ENCODE measurements at regions not wholly inside any gene's neighbourhood (a gene's known extent, or its start where the extent isn't known, plus 50 kb on each side); places are given as distances from the start of the nearest gene placed in this dataset.

GRCh38 chr9:91102269-91102668 lies 259.4 kb downstream of the AUH start:
- DNase-seq: no peak

DNA sequence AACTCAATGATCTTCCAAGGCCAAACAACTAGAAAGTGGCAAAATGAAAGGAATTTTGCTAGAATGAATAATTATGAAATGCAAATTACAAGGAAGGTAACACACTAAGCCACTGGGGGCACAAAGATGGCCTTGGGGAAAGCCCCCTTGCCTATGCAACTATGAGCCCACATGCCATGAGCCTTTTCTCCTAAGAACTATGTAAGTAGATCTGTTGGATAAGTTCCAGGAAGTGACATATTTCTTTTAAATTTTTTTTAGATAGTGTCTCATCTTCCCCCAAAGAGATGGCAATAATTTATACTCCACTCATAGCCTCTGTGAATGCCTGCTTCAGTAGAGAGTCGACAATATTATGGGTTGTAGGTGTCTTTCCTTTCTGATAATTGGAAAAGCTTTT lies 257.8 kb downstream of the AUH start:
- no peak for DNase-seq

- DNase-seq: no peak
These were observed 255.2 kb downstream of the AUH start for GRCh38 chr9:91106415-91107081.

- DNase-seq: no peak
These were observed 250.5 kb downstream of the AUH start for GRCh38 chr9:91111226-91111625.

DNA sequence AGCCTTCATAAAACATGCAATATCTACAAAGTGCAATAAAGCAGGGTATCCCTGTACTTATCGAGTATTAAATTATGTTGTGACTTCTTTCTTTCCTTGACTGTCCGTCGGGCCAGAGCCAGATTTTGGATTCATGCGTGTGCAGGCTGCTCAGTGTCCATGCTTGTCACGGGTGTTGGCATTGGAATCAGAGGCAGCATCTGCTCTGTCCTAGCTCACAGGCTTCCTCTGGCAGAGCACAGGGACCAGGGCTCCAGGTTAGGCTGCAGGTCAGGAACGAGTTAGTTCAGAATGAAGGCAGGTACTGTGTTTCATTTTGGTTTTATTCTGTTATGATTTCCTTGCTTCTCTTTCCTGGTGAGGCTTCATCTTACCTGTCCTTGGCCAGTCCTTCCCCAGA lies 249.8 kb downstream of the AUH start:
- DNase-seq: peak in 1 of 14 donors; percentile 79

DNA sequence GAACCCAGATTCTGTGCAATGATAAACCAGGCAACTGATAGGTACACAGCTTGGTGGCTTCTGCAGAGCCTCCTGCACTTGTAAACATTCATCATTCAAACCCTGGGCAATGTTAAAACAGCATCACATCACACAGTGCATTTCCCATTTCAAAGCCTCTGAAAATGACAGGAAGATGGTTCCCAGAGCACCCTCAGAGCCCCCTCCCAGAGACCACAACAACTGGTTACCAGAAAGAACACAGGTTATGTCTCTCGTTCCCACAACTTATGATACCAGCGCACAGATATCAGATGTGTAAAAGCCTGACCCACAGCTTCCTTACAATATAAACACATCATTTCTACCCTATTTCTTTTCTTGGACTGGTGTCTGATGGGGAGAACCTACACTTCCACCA lies 248.7 kb downstream of the AUH start:
- DNase-seq: no peak

DNA sequence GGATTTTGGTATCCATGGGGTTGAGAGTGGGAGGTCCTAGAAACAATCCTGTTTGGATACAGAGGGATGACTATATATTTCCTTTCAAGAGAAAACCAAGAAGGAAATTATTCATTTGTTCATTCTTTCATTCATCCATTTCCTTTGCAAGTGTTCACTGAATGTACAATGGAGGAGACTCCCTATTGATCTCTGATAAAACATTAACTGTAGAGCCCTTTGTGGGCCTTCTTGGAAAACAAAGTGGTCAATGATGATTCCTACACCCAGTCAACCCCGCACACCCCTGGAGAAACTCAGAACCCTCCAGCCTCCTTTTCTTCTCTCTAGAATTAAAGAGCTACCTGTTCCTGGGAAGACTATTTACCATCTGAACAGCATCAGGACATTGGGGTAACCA lies 247.3 kb downstream of the AUH start:
- no peak for DNase-seq

DNA sequence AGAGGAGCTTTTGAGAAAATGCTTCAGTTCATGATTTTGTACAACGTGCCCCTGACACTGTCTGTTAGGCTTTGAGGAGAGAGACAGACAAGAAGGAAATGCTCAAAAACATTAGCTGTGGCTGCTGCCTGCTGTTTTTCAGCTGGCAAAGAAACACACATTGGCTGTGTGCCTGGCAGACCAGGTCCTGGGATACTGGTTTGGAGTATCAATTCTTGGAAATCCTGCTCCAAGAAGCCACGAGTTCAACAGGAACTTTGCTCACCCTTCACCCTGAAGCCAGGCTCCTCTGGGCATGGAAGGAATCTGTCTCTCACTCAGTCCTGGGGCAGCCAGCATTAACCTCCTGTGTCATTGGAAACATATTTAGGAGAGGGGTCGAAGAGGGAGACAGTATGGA lies 245.5 kb downstream of the AUH start:
- peak in 1 of 14 donors; percentile 24 for DNase-seq

- no peak for DNase-seq
These were observed 245.0 kb downstream of the AUH start for GRCh38 chr9:91116711-91117110.

GRCh38 chr9:91117474-91117891 lies 244.2 kb downstream of the AUH start:
- peak in 1 of 14 donors; percentile 26 for DNase-seq

DNA sequence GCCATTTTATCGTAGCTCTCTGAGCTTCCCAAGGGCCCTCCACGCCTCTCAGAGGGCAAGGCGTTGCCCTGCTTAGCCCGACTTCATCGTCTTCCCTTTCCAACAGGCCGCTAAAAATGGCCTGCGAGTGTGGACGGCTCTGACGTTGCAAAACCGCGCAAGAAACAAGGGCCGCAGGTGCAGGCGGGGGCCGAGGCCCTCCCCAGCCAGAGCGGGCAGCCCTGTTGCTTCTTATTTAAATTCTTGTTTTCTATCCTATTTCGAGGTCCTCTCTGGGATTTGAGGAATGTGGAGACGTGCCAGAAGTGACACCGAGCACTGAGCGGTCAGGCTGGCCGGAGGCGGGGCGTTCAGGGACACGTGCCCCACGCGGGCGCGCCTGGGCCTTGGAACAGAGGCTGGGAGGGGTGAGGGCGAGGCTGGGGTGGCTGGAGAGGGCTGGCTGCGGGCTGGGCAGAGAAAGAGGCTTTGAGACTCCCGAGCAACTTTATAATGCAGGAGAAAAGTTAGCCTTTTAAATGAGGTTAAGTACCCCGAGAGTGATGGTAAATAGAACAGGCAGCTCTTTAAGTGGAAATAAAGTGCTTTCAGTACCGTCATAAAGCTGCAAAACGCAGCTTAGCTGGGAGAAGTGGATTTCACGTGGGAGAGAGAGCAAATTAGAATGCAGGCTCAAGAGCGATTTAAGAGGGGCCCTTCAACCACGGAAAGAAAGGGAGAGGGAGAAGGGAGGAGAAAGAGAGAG lies 243.6 kb downstream of the AUH start:
- DNase-seq: peak in 12 of 14 donors; percentile 16 to 76 (median 56)

DNA sequence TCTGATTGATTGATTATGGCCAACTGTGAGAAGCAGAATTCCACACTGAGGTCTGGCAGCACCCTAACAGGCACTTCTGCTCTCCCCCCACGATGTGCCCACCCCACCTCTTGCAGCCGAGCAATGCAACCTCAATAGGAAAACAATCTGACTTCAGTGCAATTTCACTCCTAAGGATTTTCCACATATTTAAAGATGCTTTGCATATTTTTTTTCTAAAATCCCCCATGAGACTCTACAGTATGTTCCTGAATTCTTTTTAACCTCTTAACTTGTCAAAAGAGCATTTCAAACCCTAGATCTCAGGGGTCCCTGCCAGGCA lies 243.1 kb downstream of the AUH start:
- DNase-seq: no peak

DNA sequence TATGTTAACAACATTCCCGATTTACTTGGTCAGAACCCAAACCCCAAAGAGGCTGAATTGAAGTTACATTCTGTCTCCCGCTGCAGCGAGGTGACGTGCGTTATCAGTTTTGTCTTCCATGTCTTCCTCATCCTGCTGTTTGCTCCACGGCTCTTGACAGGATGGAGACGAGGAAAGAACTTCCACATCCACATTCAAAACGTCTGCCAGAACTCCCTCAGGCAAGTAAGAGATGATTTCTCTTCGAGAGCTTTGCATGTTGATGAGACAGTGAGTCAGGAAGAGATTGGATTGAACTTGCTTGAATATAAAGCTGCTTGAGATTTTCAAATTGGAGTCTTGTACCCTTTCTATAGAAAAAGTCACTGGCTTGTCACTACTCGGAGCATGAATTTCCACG lies 242.6 kb downstream of the AUH start:
- no peak for DNase-seq

DNA sequence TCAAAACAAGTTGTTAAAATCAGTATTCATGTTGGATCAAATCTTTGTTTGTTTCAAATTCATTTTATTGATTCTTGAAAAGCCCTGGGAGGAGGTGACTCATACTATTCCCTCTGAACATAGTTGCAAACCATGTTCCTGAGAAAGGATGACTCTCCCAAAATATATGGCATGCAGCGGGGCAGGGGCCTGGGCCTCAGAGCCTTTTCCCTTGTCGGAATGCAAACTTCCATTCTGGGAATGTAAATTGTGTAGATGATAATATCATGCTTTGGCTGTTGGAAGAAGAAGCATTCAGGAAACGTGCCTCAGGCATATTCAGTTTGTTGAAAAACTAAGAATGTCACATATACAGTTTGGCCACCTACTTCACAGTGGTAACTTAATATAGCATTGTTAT lies 242.0 kb downstream of the AUH start:
- no peak for DNase-seq

GRCh38 chr9:91120200-91120599 lies 241.5 kb downstream of the AUH start:
- DNase-seq: no peak

DNA sequence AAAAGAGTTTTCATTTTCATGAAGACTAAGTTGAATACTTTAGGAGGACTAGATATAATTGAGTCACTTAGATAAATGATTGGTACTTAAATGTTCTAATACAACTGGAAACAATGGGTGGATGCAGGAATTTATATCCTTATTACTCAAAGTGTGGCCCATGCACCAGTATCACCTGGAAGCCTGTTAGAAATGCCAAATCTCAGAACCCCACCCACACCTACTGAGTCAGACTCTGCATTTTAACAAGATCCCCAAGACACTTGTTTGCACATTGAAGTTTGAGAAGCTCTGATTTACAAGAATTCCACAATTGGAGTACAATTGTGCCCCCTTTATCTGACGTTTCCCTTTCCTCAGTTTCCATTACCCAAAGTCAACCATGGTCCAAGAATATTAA lies 239.0 kb downstream of the AUH start:
- no peak for DNase-seq

DNA sequence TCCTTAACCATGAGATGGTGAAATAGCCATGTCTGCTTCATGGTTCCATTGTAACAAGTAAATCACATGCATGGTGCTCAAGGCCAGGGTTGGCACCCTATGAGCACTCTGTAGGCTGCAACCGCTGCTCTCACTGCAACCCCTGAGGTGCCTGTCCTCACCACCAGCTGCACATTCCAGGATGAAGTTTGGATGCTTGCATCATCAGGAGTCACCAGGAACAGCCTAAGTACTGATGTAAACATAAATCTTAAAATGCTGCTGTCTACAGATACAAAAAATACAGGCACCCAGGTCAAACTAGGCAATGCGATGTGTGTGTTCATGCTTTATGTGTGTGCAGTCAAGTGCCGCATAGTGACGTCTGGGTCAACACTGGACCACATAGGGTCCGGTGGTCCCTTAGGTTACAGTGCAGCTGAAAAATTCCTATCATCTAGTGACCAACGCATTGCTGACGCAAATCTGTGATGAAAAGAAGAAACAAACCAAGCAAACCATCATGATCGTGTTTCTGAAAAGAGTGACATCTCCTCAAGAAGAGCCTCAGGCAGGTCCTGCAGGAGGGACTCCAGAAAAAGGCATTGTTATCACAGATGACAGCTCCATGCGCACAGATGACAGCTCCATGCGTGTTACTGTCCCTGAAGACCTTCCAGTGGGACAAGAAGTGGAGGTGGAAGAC lies 234.8 kb downstream of the AUH start:
- DNase-seq: no peak

- DNase-seq: no peak
These were observed 234.1 kb downstream of the AUH start for GRCh38 chr9:91127653-91128052.

DNA sequence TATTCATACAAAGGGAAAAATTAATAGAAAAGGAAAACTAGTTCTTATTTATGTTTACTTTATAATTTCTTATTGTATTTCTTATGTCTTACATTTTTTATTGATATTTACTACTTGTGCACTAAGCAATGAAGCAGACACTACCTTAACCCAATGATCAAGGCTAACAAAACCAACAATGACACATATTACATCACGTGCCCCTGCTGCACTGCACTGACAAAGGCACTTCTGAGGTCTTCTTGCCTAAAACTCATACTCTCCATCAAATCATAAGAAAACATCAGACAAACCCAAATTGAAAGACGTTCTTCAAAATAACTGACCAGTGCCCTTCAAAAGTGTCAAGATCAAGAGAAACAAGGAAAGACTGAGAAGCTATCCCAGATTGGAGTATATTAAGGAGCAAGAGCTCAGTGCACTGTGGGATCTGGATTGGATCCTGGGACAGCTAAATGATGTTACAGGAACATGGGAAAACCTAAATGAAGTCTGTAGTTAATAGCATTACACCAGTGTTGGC lies 230.9 kb downstream of the AUH start:
- DNase-seq: no peak

GRCh38 chr9:91131433-91131839 lies 230.3 kb downstream of the AUH start:
- no peak for DNase-seq

- DNase-seq: no peak
These were observed 229.1 kb downstream of the AUH start for GRCh38 chr9:91132576-91133073.

DNA sequence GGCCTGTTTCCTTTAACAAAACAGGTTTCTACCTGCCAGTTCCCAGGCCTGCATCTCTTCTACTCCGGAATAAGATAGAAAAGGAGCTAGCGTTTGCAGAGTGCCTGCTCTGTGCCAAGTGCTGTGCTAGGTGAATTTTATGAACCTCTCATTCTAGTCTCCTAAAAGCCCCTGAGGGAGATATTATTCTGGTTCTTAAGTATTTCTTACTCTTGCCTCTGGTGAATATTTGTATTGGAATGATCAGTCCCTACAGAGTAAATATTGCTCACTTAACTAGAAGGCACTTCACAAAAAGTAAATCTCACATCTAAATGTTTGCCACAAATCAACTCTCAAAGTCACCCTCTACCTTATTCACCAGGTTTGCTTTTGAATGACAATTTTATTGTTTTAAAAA lies 227.1 kb downstream of the AUH start:
- no peak for DNase-seq

- no peak for DNase-seq
These were observed 224.3 kb downstream of the AUH start for GRCh38 chr9:91137391-91137790.

Data from C1 segment of cervical spinal cord (tissue), 14 donors.